ENCODE measurements at regions not wholly inside any gene's neighbourhood (a gene's known extent, or its start where the extent isn't known, plus 50 kb on each side); places are given as distances from the start of the nearest gene placed in this dataset.

DNA sequence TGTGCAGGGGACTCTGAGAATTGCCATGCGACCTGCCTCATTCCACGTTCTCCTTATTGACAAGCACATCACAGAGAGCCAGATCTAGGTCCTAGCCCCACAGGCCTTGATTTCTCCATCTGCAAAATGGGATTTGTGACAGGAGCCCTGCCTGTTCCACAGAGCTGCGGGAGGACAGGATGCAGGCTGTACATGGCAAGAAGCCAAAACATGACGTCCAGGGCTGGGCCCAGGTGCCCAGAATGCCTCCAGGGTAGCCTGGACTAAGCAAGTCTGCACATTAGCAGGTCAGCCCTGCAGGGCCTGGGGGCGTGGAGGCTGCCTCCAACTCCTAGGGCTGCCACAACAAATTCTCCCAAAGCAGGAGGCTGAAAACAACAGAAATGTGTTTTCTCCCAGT lies 235.7 kb upstream of the SDK2 start:
- no peak overlapping the region for H3K4me2 ChIP-seq (ENCODE audit: insufficient read depth in 1 of 2, low read depth in 2 of 2, low read length in 2 of 2)
- no peak overlapping the region for H4K91ac ChIP-seq (replicated peaks; ENCODE audit: insufficient read length, low read length)
- no peak overlapping the region for H3K4me3 ChIP-seq (ENCODE audit: extremely low read depth in 1 of 4, insufficient read depth in 2 of 4, low read depth in 3 of 4, low read length in 4 of 4)
- 85% methylated on average over 5 of the region's 5 CpGs; no CpG with 5 or more reads in 1 of the 2 experiments for WGBS, 2 experiments (ENCODE audit: extremely low coverage in 1 of 2, insufficient coverage in 1 of 2, insufficient read length in 1 of 2, insufficient replicate concordance in 2 of 2, low coverage in 1 of 2, low lambda C conversion rate in 2 of 2, missing lambda C conversion rate in 1 of 2)
- no peak overlapping the region for H2BK15ac ChIP-seq (ENCODE audit: low read length)
- H3K79me1 ChIP-seq (ENCODE audit: low read depth, low read length), result no peaks in the 10 kb centered on the region
- H3K14ac ChIP-seq (ENCODE audit: insufficient read length), result no peak overlapping the region
- H3K23me2 ChIP-seq (ENCODE audit: low read depth, low read length), result no peaks in the 10 kb centered on the region
- H3K4ac ChIP-seq (replicated peaks; ENCODE audit: insufficient read length, low read depth, low read length), result no peak overlapping the region
- no peak overlapping the region for H2BK20ac ChIP-seq (ENCODE audit: low read length)
- no peak overlapping the region for H3K9ac ChIP-seq (replicated peaks in 1 of 4; ENCODE audit: extremely low read depth in 1 of 4, low read depth in 3 of 4, low read length in 3 of 4)
- no peaks in the 10 kb centered on the region for H3K79me2 ChIP-seq (ENCODE audit: control insufficient read depth in 1 of 2, insufficient read depth in 2 of 2, low read length in 2 of 2)
- no peak overlapping the region for H2BK120ac ChIP-seq (replicated peaks; ENCODE audit: low read depth, low read length)
- ChIA-PET CTCF (ENCODE audit: partially characterized antibody) (interaction anchor here (1.0 kb wide), 2 partner anchors 38 to 239 kb away, joined by 3 read pairs; no protein-coding TSS in a partner anchor), POLR2A (ENCODE audit: partially characterized antibody) (no interaction called here)
- H3K9me3 ChIP-seq (ENCODE audit: insufficient read depth in 2 of 2, low read depth in 1 of 2, low read length in 1 of 2), result no peaks in the 10 kb centered on the region
- peaks cover 0 to 2% (median 0%) of the 10 kb centered on the region in 4 experiments; a peak in 1 of 7 replicates for H3K27me3 ChIP-seq (replicated peaks in 1 of 4; ENCODE audit: control insufficient read depth in 3 of 4, extremely low read depth in 1 of 4, insufficient read depth in 3 of 4, low read length in 3 of 4)
- H2BK12ac ChIP-seq (ENCODE audit: low read depth, low read length), result no peak overlapping the region
- no peak overlapping the region for H3K23ac ChIP-seq (ENCODE audit: insufficient read length)
- H4K8ac ChIP-seq (ENCODE audit: extremely low read depth, insufficient read depth, low read length), result no peak overlapping the region
- H3K36me3 ChIP-seq (ENCODE audit: control insufficient read depth in 2 of 4, insufficient read depth in 4 of 4, low read length in 3 of 4), result no peaks in the 10 kb centered on the region
- FAIRE-seq, result no peak
- no peaks in the 10 kb centered on the region for H3K4me1 ChIP-seq (replicated peaks in 1 of 4; ENCODE audit: control insufficient read depth in 3 of 4, insufficient read depth in 4 of 4, low read length in 3 of 4)
- H3K18ac ChIP-seq (ENCODE audit: extremely low read depth, low read length), result no peak overlapping the region
- DNase-seq (ENCODE audit: low read depth in 1 of 2, low spot score in 2 of 2), result no peak
- no peak overlapping the region for H2AK5ac ChIP-seq (ENCODE audit: low read depth, low read length)
- no peak overlapping the region for H2BK5ac ChIP-seq (ENCODE audit: low read depth, low read length)
- H4K20me1 ChIP-seq (replicated peaks in 1 of 2; ENCODE audit: control insufficient read depth in 1 of 2, insufficient read depth in 2 of 2, low read length in 2 of 2), result no peaks in the 10 kb centered on the region
- no peak overlapping the region for H3K27ac ChIP-seq (ENCODE audit: low read depth, low read length)
- no peak overlapping the region for H4K5ac ChIP-seq (ENCODE audit: insufficient read length, low read depth, low read length)
- no peak overlapping the region for H3K56ac ChIP-seq (replicated peaks; ENCODE audit: insufficient read length, low read depth, low read length)
- H2AFZ ChIP-seq (ENCODE audit: low read length), result no peak overlapping the region
- no peak for TF ChIP-seq NRF1 (IDR thresholded peaks at IDR 0.05; ENCODE audit: low read depth, low read length)
- TF ChIP-seq CREB1 (IDR thresholded peaks at IDR 0.05), result no peak
- TF ChIP-seq, protein P1, sequence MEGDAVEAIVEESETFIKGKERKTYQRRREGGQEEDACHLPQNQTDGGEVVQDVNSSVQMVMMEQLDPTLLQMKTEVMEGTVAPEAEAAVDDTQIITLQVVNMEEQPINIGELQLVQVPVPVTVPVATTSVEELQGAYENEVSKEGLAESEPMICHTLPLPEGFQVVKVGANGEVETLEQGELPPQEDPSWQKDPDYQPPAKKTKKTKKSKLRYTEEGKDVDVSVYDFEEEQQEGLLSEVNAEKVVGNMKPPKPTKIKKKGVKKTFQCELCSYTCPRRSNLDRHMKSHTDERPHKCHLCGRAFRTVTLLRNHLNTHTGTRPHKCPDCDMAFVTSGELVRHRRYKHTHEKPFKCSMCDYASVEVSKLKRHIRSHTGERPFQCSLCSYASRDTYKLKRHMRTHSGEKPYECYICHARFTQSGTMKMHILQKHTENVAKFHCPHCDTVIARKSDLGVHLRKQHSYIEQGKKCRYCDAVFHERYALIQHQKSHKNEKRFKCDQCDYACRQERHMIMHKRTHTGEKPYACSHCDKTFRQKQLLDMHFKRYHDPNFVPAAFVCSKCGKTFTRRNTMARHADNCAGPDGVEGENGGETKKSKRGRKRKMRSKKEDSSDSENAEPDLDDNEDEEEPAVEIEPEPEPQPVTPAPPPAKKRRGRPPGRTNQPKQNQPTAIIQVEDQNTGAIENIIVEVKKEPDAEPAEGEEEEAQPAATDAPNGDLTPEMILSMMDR (IDR thresholded peaks at IDR 0.05; ENCODE audit: control extremely low read depth in 1 of 3, insufficient read depth in 1 of 3, low read depth in 1 of 3, low read length in 3 of 3), result no peak
- TF ChIP-seq CTBP2 (IDR thresholded peaks at IDR 0.05; ENCODE audit: borderline replicate concordance, insufficient read depth, insufficient read length, low read length), result no peak
- TF ChIP-seq SP4 (IDR thresholded peaks at IDR 0.05; ENCODE audit: low read length), result no peak
- TF ChIP-seq, protein P2, sequence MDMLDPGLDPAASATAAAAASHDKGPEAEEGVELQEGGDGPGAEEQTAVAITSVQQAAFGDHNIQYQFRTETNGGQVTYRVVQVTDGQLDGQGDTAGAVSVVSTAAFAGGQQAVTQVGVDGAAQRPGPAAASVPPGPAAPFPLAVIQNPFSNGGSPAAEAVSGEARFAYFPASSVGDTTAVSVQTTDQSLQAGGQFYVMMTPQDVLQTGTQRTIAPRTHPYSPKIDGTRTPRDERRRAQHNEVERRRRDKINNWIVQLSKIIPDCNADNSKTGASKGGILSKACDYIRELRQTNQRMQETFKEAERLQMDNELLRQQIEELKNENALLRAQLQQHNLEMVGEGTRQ (IDR thresholded peaks at IDR 0.05; ENCODE audit: low read length), result no peak
- no peak for TF ChIP-seq RFX5 (IDR thresholded peaks at IDR 0.05; ENCODE audit: borderline replicate concordance, low read depth, low read length)
- no peak for TF ChIP-seq TAF7 (optimal IDR thresholded peaks at IDR 0.05; ENCODE audit: borderline replicate concordance, low read depth, low read length)
- TF ChIP-seq TEAD4 (IDR thresholded peaks at IDR 0.05; ENCODE audit: low read depth, low read length), result no peak
- TF ChIP-seq SUZ12 (IDR thresholded peaks at IDR 0.05; ENCODE audit: low read length), result no peak
- TF ChIP-seq FOSL1 (IDR thresholded peaks at IDR 0.05; ENCODE audit: insufficient read depth, low read depth, low read length), result no peak
